Stomach (tissue), 8 donors: ENCODE measurements at regions not wholly inside any gene's neighbourhood (a gene's known extent, or its start where the extent isn't known, plus 50 kb on each side); places are given as distances from the start of the nearest gene placed in this dataset.

Experiments
- DNase-seq, 2 donors: peaks; one replicate each; pipeline versions ENCODE4 v3.0.0 to v3.0.0-alpha.2; 2013 to 2019
- H3K27ac ChIP-seq, 5 donors: fragments of 200-600 bp in 4 of 5; sonication (generic) in 4 of 5; one replicate each; pipeline ENCODE4 v1.5.1; 2013 to 2019; ENCODE audit warnings: mild to moderate bottlenecking in 1 of 5, moderate library complexity in 1 of 5
- H3K27me3 ChIP-seq, 3 donors: fragments of 200-600 bp; sonication (generic); one replicate each; pipeline ENCODE4 v1.5.1; 2017 to 2019; ENCODE audit warnings: mixed run types in 1 of 3
- H3K36me3 ChIP-seq, 4 donors: fragments of 200-600 bp; sonication (generic); 1 replicate in 3 of 4; 2 replicates in 1 of 4; pipeline ENCODE4 v1.5.1; 2016 to 2019
- H3K4me1 ChIP-seq, 4 donors: fragments of 200-600 bp; sonication (generic); one replicate each; pipeline ENCODE4 v1.5.1; 2016 to 2019
- H3K4me3 ChIP-seq, 4 donors: fragments of 200-600 bp; sonication (generic) in 3 of 4; one replicate each; pipeline ENCODE4 v1.5.1; 2016 to 2019; ENCODE audit warnings: mild to moderate bottlenecking in 1 of 4
- H3K9me3 ChIP-seq, 4 donors: fragments of 200-600 bp; sonication (generic); one replicate each; pipeline ENCODE4 v1.5.1; 2016 to 2019
- EP300 ChIP-seq: sonication (generic); formaldehyde crosslinking; IDR thresholded peaks from one replicate; pipeline ENCODE4 v1.6.1; 2017; ENCODE audit warnings: antibody characterized with exemption
- POLR2A ChIP-seq, 4 donors: fragments of 450-650 bp; IDR thresholded peaks; one replicate each; pipeline ENCODE4 v1.6.1; 2016; ENCODE audit warnings: antibody characterized with exemption in 4 of 4, control low read depth in 2 of 4, mild to moderate bottlenecking in 1 of 4, moderate library complexity in 1 of 4
- POLR2AphosphoS5 ChIP-seq, 3 donors: sonication (generic); formaldehyde crosslinking; IDR thresholded peaks; one replicate each; pipeline ENCODE4 v1.6.1; 2016; ENCODE audit warnings: antibody characterized with exemption in 3 of 3
- WGBS, 5 donors: extraction: QIAGEN DNeasy Blood & Tissue Kit in 3 of 5; methylation state at CpG; one replicate each; pipeline versions ENCODE4 v1.1.5 to v1.1.7; 2013 to 2018; 5-methylcytosine and 5-hydroxymethylcytosine counted together
- intact Hi-C: fragments of 100-400 bp; cut with DNase I; formaldehyde crosslinking; loops from one replicate; pipeline ENCODE4 v1.15.1; 2023; ENCODE audit warnings: low total_unique reads
- TF ChIP-seq, protein P1 (sequence below), 7 experiments: fragments of 450-650 bp in 4 of 7; fragments of 200-600 bp in 3 of 7; sonication (generic) in 3 of 7; IDR thresholded peaks; one replicate each; pipeline ENCODE4 v1.5.1; 2016 to 2019; ENCODE audit warnings: antibody characterized with exemption in 7 of 7, control low read depth in 2 of 7, mild to moderate bottlenecking in 1 of 7
- donor health status: healthy with polysubstance abuse.
- donor health status: Bipolar disorder and iron deficiency.
- donor health status: healthy.

DNA sequence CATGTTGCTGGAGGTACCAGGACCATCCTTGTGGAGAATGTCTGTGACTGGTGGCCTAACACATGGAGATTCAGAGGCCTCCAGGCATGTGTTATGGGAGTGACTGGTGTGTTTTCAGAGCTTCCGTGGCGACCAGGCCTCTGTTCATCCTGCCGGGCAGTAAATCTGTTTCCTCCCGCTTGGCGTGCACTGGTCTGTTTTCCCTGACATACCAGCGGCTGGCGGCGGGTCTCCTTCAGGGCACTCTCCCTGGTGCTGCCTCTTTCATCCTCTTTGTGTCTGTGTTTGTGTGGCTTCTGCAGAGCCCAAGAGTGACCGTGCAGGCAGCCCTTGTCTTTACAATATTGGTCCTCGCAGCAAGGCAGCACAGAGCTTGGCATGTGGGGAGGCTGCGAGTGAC, 385.1 kb upstream of the MKI67 start:
- 62 to 67% (median 64%) methylated on average over 11 of the region's 11 CpGs for WGBS, 5 donors
- TF ChIP-seq EP300 = no peak
- no peak for TF ChIP-seq POLR2A (IDR thresholded peaks at IDR 0.05)
- TF ChIP-seq POLR2AphosphoS5 (IDR thresholded peaks at IDR 0.05) = no peak
- TF ChIP-seq, protein P1, sequence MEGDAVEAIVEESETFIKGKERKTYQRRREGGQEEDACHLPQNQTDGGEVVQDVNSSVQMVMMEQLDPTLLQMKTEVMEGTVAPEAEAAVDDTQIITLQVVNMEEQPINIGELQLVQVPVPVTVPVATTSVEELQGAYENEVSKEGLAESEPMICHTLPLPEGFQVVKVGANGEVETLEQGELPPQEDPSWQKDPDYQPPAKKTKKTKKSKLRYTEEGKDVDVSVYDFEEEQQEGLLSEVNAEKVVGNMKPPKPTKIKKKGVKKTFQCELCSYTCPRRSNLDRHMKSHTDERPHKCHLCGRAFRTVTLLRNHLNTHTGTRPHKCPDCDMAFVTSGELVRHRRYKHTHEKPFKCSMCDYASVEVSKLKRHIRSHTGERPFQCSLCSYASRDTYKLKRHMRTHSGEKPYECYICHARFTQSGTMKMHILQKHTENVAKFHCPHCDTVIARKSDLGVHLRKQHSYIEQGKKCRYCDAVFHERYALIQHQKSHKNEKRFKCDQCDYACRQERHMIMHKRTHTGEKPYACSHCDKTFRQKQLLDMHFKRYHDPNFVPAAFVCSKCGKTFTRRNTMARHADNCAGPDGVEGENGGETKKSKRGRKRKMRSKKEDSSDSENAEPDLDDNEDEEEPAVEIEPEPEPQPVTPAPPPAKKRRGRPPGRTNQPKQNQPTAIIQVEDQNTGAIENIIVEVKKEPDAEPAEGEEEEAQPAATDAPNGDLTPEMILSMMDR (IDR thresholded peaks at IDR 0.05) = no peak
- Histone ChIP-seq H3K27me3 (peaks cover 0 to 7% (median 0%) of the 10 kb centered on the region in 3 donors), H3K27ac (no peak overlapping the region), H3K36me3 (no peaks in the 10 kb centered on the region), H3K4me3 (no peak overlapping the region), H3K9me3 (no peaks in the 10 kb centered on the region), H3K4me1 (no peaks in the 10 kb centered on the region)
- no peak for DNase-seq
- intact Hi-C loops = no loop called here

DNA sequence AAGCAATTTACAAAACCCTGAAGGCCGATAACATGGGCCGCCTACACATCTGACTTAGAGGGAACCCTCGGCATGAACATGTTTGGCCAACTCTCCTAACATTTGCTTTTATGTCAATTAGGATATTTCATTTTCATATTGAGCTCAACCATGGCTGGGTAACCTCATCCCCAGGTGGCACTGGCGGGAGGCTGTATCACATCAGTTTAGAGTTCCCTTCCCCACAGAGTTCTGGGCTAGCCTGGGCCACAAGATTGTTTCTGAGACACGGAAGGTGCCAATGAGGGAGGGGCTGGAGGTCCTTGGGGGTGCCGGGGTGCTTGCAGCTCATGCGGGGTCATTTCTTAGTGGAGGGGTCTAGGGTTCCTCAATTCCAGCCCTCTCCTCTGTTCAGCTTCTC, 386.5 kb upstream of the MKI67 start:
- H3K9me3 ChIP-seq = no peaks in the 10 kb centered on the region
- no peak for DNase-seq
- 85 to 93% (median 89%) methylated on average over 7 of the region's 7 CpGs for WGBS, 5 donors
- no peak overlapping the region for H3K4me3 ChIP-seq
- intact Hi-C loops = no loop called here
- H3K27ac ChIP-seq = no peak overlapping the region
- H3K36me3 ChIP-seq = no peaks in the 10 kb centered on the region
- no peaks in the 10 kb centered on the region for H3K27me3 ChIP-seq
- no peaks in the 10 kb centered on the region for H3K4me1 ChIP-seq
- TF ChIP-seq, protein P1 (IDR thresholded peaks at IDR 0.05) = no peak
- TF ChIP-seq EP300 (no peak), POLR2AphosphoS5 (IDR thresholded peaks at IDR 0.05) (no peak), POLR2A (IDR thresholded peaks at IDR 0.05) (no peak)

DNA sequence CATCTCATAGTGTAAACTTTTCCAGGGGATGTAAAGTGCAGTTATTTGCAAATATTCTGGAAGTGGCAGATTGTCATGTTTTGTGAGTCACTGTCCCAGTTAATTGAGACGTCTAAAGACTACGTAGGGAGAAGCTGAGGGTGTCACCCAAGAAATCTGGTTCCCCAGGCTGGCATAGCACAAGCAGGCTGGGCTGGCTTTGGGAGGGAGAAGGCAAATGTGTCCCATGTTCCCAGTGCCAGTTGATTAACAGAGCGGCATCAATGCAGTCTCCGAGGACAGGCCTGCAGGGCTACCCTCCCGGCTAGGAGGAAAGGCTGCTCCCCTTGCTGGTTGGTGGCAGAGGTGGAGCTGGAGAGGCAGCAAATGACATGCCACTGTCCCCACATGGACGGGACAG, 388.3 kb upstream of the MKI67 start:
- Histone ChIP-seq H3K36me3 (no peaks in the 10 kb centered on the region), H3K27ac (no peak overlapping the region), H3K27me3 (peaks cover 0 to 5% (median 0%) of the 10 kb centered on the region in 3 donors), H3K4me1 (no peaks in the 10 kb centered on the region), H3K9me3 (no peaks in the 10 kb centered on the region), H3K4me3 (no peak overlapping the region)
- WGBS, 5 donors = 67 to 83% (median 70%) methylated on average over 6 of the region's 6 CpGs
- DNase-seq = no peak
- intact Hi-C loops = no loop called here
- TF ChIP-seq POLR2A (IDR thresholded peaks at IDR 0.05) = no peak
- TF ChIP-seq POLR2AphosphoS5 (IDR thresholded peaks at IDR 0.05) = no peak
- no peak for TF ChIP-seq EP300
- TF ChIP-seq, protein P1 (IDR thresholded peaks at IDR 0.05) = no peak

DNA sequence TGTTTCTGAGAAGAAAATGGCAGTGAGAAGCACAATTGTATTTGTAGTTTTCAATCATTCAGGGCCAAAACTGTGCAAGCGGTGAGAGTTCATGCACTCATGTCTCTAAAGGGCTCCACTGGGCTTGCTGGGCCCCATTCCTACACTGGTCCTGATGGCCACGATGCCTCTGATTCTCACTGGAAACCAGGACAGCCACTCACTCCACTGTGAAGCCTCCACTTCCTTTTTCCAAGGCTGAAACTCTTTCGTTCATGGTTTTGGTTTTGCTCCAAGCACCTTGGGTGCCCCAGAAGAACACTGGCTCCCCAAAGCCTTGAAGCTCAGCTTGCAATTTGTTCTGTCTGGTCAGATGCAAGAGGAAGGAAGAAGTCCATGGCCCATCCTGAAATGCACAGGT, 390.0 kb upstream of the MKI67 start:
- peaks cover 0 to 17% (median 0%) of the 10 kb centered on the region in 3 donors for H3K27me3 ChIP-seq
- TF ChIP-seq POLR2AphosphoS5 (IDR thresholded peaks at IDR 0.05) (no peak), POLR2A (IDR thresholded peaks at IDR 0.05) (no peak), EP300 (no peak)
- TF ChIP-seq, protein P1 (IDR thresholded peaks at IDR 0.05) = no peak

More for the DNA sequence above, 390.0 kb upstream of the MKI67 start:
- Histone ChIP-seq H3K4me3 (no peak overlapping the region), H3K9me3 (peaks cover 0 to 7% (median 0%) of the 10 kb centered on the region in 4 donors), H3K36me3 (no peaks in the 10 kb centered on the region), H3K27ac (no peak overlapping the region), H3K4me1 (no peaks in the 10 kb centered on the region)
- DNase-seq = no peak
- WGBS, 5 donors = 71 to 86% (median 82%) methylated on average over 3 of the region's 3 CpGs
- intact Hi-C loops = no loop called here
